Common myeloid progenitor, CD34-positive (primary cell): ENCODE measurements at regions not wholly inside any gene's neighbourhood (a gene's known extent, or its start where the extent isn't known, plus 50 kb on each side); places are given as distances from the start of the nearest gene placed in this dataset.
"Not testable (repeated sequence)": the region's sequence is repeated elsewhere in the genome, so short reads cannot be mapped to it uniquely, and the experiment has no call there.

ENCODE experiments used
- CTCF ChIA-PET: fragments of 350-600 bp; sonication (Branson Sonifier 250); formaldehyde crosslinking; loops from one replicate; lab custom pipeline; 2021; ENCODE audit warnings: antibody characterized with exemption; lab: Charles Lee
- POLR2A ChIA-PET: fragments of 350-600 bp; sonication (Branson Sonifier 250); formaldehyde crosslinking; loops from one replicate; lab custom pipeline; 2021; ENCODE audit warnings: antibody characterized with exemption; lab: Charles Lee
- DNase-seq, 3 donors: peaks; one replicate each; pipeline versions ENCODE4 v3.0.0 to v3.0.0-alpha.2; 2013
- H3K27ac ChIP-seq, 2 experiments: 1 replicate in 1 of 2; 2 replicates in 1 of 2; pipeline ENCODE4 v1.7.0; 2013; ENCODE audit warnings: inconsistent platforms in 2 of 2, low read length in 2 of 2, mild to moderate bottlenecking in 2 of 2, low read depth in 1 of 2, moderate library complexity in 1 of 2; ENCODE audit not compliant: severe bottlenecking in 2 of 2, insufficient read depth in 1 of 2, poor library complexity in 1 of 2
- H3K27me3 ChIP-seq, 5 experiments: replicated peaks in 2 of 5; 1 replicate in 3 of 5; 2 replicates in 2 of 5; pipeline versions ENCODE4 v1.6.1 to v1.7.0; 2013; ENCODE audit warnings: low read length in 4 of 5, mild to moderate bottlenecking in 2 of 5, moderate library complexity in 2 of 5, inconsistent platforms in 1 of 5; ENCODE audit not compliant: insufficient read depth in 5 of 5, control insufficient read depth in 4 of 5
- H3K36me3 ChIP-seq, 4 experiments: 1 replicate in 2 of 4; 2 replicates in 2 of 4; pipeline versions ENCODE4 v1.6.1 to v1.7.0; 2013; ENCODE audit warnings: low read length in 3 of 4, control low read depth in 1 of 4, mild to moderate bottlenecking in 1 of 4; ENCODE audit not compliant: control insufficient read depth in 4 of 4, insufficient read depth in 4 of 4
- H3K4me1 ChIP-seq, 4 experiments: 1 replicate in 3 of 4; 2 replicates in 1 of 4; pipeline versions ENCODE4 v1.6.1 to v1.7.1; 2013; ENCODE audit warnings: low read length in 3 of 4, mild to moderate bottlenecking in 3 of 4, control low read depth in 1 of 4, inconsistent platforms in 1 of 4, moderate library complexity in 1 of 4; ENCODE audit not compliant: control insufficient read depth in 4 of 4, insufficient read depth in 4 of 4; ENCODE audit errors: control extremely low read depth in 1 of 4
- H3K4me3 ChIP-seq, 7 experiments: 1 replicate in 4 of 7; 2 replicates in 3 of 7; pipeline versions ENCODE4 v1.5.1 to v1.7.0; 2013; ENCODE audit warnings: mild to moderate bottlenecking in 7 of 7, low read length in 6 of 7, moderate library complexity in 6 of 7, inconsistent platforms in 2 of 7, low read depth in 2 of 7, control low read depth in 1 of 7; ENCODE audit not compliant: insufficient read depth in 4 of 7, control insufficient read depth in 1 of 7; ENCODE audit errors: extremely low read depth in 1 of 7
- H3K9me3 ChIP-seq, 5 experiments: 1 replicate in 4 of 5; 2 replicates in 1 of 5; pipeline versions ENCODE4 v1.6.1 to v1.7.1; 2013; ENCODE audit warnings: low read length in 4 of 5, mild to moderate bottlenecking in 2 of 5, inconsistent platforms in 1 of 5, low read depth in 1 of 5, moderate library complexity in 1 of 5; ENCODE audit not compliant: control insufficient read depth in 4 of 5, insufficient read depth in 2 of 5; ENCODE audit errors: control extremely low read depth in 1 of 5
- WGBS: methylation state at CpG from one replicate; pipeline ENCODE4 v1.1.5; 2013; ENCODE audit not compliant: insufficient coverage; 5-methylcytosine and 5-hydroxymethylcytosine counted together

- no peaks in the 10 kb centered on the region for H3K36me3 ChIP-seq
- H3K4me3 ChIP-seq: no peak overlapping the region
- H3K9me3 ChIP-seq: no peaks in the 10 kb centered on the region
- no peaks in the 10 kb centered on the region for H3K27me3 ChIP-seq
- WGBS: 100% methylated on average over 1 of the region's 10 CpGs
- DNase-seq: no peak
- no peak overlapping the region for H3K27ac ChIP-seq
- ChIA-PET CTCF (no interaction called here), POLR2A (no interaction called here)
- H3K4me1 ChIP-seq: no peaks in the 10 kb centered on the region
Observed at GRCh38 chr4:170167678-170168077, 77.9 kb upstream of the AADAT start.

- H3K4me3 ChIP-seq, H3K4me1 ChIP-seq, POLR2A ChIA-PET, DNase-seq, H3K36me3 ChIP-seq, H3K9me3 ChIP-seq, H3K27me3 ChIP-seq, H3K27ac ChIP-seq, CTCF ChIA-PET: not testable (repeated sequence)
- WGBS: 100% methylated on average over 4 of the region's 26 CpGs
Observed at GRCh38 chr4:170166193-170166592, 76.4 kb upstream of the AADAT start.

GRCh38 chr4:170162416-170162815 is 72.7 kb upstream of the AADAT start:
- H3K4me1 ChIP-seq: no peaks in the 10 kb centered on the region
- ChIA-PET CTCF (no interaction called here), POLR2A (no interaction called here)
- H3K9me3 ChIP-seq: no peaks in the 10 kb centered on the region
- H3K36me3 ChIP-seq: no peaks in the 10 kb centered on the region
- no peak overlapping the region for H3K4me3 ChIP-seq
- no peak for DNase-seq
- H3K27ac ChIP-seq: no peak overlapping the region
- H3K27me3 ChIP-seq: no peaks in the 10 kb centered on the region

- Histone ChIP-seq H3K27me3 (no peaks in the 10 kb centered on the region), H3K36me3 (no peaks in the 10 kb centered on the region), H3K4me3 (no peak overlapping the region), H3K27ac (no peak overlapping the region), H3K4me1 (no peaks in the 10 kb centered on the region), H3K9me3 (peaks cover 0 to 3% (median 0%) of the 10 kb centered on the region in 5 experiments)
- CTCF ChIA-PET: no interaction called here
- no peak for DNase-seq
- POLR2A ChIA-PET: no interaction called here
Observed at GRCh38 chr4:170157670-170158069, 67.9 kb upstream of the AADAT start.

- no peaks in the 10 kb centered on the region for H3K9me3 ChIP-seq
- H3K27ac ChIP-seq: no peak overlapping the region
- POLR2A ChIA-PET: no interaction called here
- no CpG with 5 or more reads among the region's 1 CpG for WGBS
- CTCF ChIA-PET: no interaction called here
- H3K36me3 ChIP-seq: no peaks in the 10 kb centered on the region
- H3K4me1 ChIP-seq: no peaks in the 10 kb centered on the region
- no peak overlapping the region for H3K4me3 ChIP-seq
- no peak for DNase-seq
- no peaks in the 10 kb centered on the region for H3K27me3 ChIP-seq
Observed at GRCh38 chr4:170145120-170145519, 55.4 kb upstream of the AADAT start.

- WGBS: 100% methylated on average over 2 of the region's 4 CpGs
Observed at GRCh38 chr4:170139764-170140163, 50.0 kb upstream of the AADAT start.

More at GRCh38 chr4:170139764-170140163, 50.0 kb upstream of the AADAT start:
- POLR2A ChIA-PET: no interaction called here
- no peak for DNase-seq
- H3K4me3 ChIP-seq: no peak overlapping the region
- no peaks in the 10 kb centered on the region for H3K9me3 ChIP-seq
- H3K27me3 ChIP-seq: no peaks in the 10 kb centered on the region
- H3K27ac ChIP-seq: no peak overlapping the region
- no peaks in the 10 kb centered on the region for H3K36me3 ChIP-seq
- CTCF ChIA-PET: interaction anchor here (0.6 kb wide), 1 partner anchor 90 kb away, joined by 3 read pairs; no protein-coding TSS in a partner anchor
- no peaks in the 10 kb centered on the region for H3K4me1 ChIP-seq
